Cerebellar cortex (tissue), 1 donor: ENCODE measurements at regions not wholly inside any gene's neighbourhood (a gene's known extent, or its start where the extent isn't known, plus 50 kb on each side); places are given as distances from the start of the nearest gene placed in this dataset.
"Not testable (repeated sequence)": the region's sequence is repeated elsewhere in the genome, so short reads cannot be mapped to it uniquely, and the experiment has no call there.

Experiments
- DNase-seq: peaks from one replicate; pipeline ENCODE4 v3.0.0-alpha.2; 2015; ENCODE audit warnings: low spot score

GRCh38 chr1:38609166-38610025, 250.2 kb downstream of the RRAGC start:
- DNase-seq = no peak

GRCh38 chr1:38608202-38608864, 251.2 kb downstream of the RRAGC start:
- peak; percentile 6 for DNase-seq

GRCh38 chr1:38607526-38607925, 252.0 kb downstream of the RRAGC start:
- DNase-seq = no peak

GRCh38 chr1:38605063-38605462, 254.5 kb downstream of the RRAGC start:
- DNase-seq = no peak

GRCh38 chr1:38603907-38604306, 255.7 kb downstream of the RRAGC start:
- DNase-seq = no peak

GRCh38 chr1:38600905-38601304, 258.7 kb downstream of the RRAGC start:
- DNase-seq = no peak

- DNase-seq = no peak
These were observed 259.3 kb downstream of the RRAGC start for GRCh38 chr1:38600286-38600685.

- no peak for DNase-seq
These were observed 261.5 kb downstream of the RRAGC start for GRCh38 chr1:38598118-38598517.

- no peak for DNase-seq
These were observed 270.5 kb downstream of the RRAGC start for GRCh38 chr1:38589036-38589435.

GRCh38 chr1:38587766-38588165, 271.8 kb downstream of the RRAGC start:
- no peak for DNase-seq

GRCh38 chr1:38586993-38587646, 272.5 kb downstream of the RRAGC start:
- DNase-seq = peak; percentile 27

GRCh38 chr1:38585971-38586370, 273.6 kb downstream of the RRAGC start:
- DNase-seq = no peak

- DNase-seq = no peak
These were observed 274.1 kb downstream of the RRAGC start for GRCh38 chr1:38585460-38585859.

GRCh38 chr1:38584448-38585355, 274.9 kb downstream of the RRAGC start:
- DNase-seq = no peak

GRCh38 chr1:38583287-38583686, 276.3 kb downstream of the RRAGC start:
- DNase-seq = not testable (repeated sequence)

- DNase-seq = no peak
These were observed 278.2 kb downstream of the RRAGC start for GRCh38 chr1:38581396-38581795.

GRCh38 chr1:38580594-38580993, 279.0 kb downstream of the RRAGC start:
- DNase-seq = no peak

- DNase-seq = no peak
These were observed 280.5 kb downstream of the RRAGC start for GRCh38 chr1:38579056-38579455.

- DNase-seq = no peak
These were observed 281.2 kb downstream of the RRAGC start for GRCh38 chr1:38578271-38578951.

GRCh38 chr1:38577937-38578270, 281.7 kb downstream of the RRAGC start:
- no peak for DNase-seq

GRCh38 chr1:38577385-38577784, 282.2 kb downstream of the RRAGC start:
- DNase-seq = no peak
